ENCODE measurements at regions not wholly inside any gene's neighbourhood (a gene's known extent, or its start where the extent isn't known, plus 50 kb on each side); places are given as distances from the start of the nearest gene placed in this dataset.

DNA sequence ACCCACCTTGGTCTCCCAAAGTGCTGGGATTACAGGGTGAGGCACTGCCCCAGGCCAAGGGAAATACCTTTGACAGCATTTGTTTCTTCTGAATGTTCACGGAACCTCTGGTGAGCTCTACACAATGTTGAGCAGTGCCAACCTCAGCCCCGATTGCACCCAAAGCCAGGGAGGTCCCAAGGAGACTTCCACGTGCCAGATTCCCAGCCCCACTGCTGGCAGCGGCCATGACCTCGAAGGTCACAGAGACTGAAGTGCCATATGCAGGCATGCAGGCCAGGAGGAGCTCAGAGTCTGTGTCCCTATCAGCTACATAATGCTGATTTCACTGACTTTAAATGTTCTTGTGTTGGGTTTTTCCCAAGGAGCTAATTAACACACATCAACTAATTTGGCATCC is 226.4 kb upstream of the FOXF1 start (continued):
- TF ChIP-seq BCL3 (IDR thresholded peaks at IDR 0.05; ENCODE audit: borderline replicate concordance, insufficient read depth, low read depth, low read length, poor library complexity, severe bottlenecking) = no peak

GRCh38 chr16:86285421-86285820 is 224.9 kb upstream of the FOXF1 start:
- no peaks in the 10 kb centered on the region for H4K20me1 ChIP-seq (ENCODE audit: control insufficient read depth, insufficient read depth)
- H3K4me2 ChIP-seq (ENCODE audit: control insufficient read depth, insufficient read depth) = no peak overlapping the region
- ChIA-PET CTCF (no interaction called here), RAD21 (ENCODE audit: unreplicated experiment) (no interaction called here), SMC1A (ENCODE audit: uncharacterized antibody, unreplicated experiment) (no interaction called here), POLR2A (no interaction called here)
- H3K9ac ChIP-seq (ENCODE audit: control insufficient read depth, insufficient read depth, low read length) = no peak overlapping the region
- 44% methylated on average over 6 of the region's 6 CpGs for WGBS (ENCODE audit: insufficient coverage, insufficient replicate concordance, low lambda C conversion rate, missing lambda C conversion rate)
- no peak overlapping the region for H3K4me3 ChIP-seq
- in situ Hi-C loops (cut with MboI) = no loop called here
- H3K27me3 ChIP-seq (replicated peaks in 1 of 2; ENCODE audit: control insufficient read depth in 2 of 2, insufficient read depth in 2 of 2, low read length in 1 of 2) = peaks cover 4 to 7% of the 10 kb centered on the region in 2 experiments
- no peak overlapping the region for H3K27ac ChIP-seq (ENCODE audit: control insufficient read depth, insufficient read depth)
- no peaks in the 10 kb centered on the region for H3K79me2 ChIP-seq (ENCODE audit: control insufficient read depth, insufficient read depth, low read length)
- ATAC-seq = no peak
- no TSS peak for BruUV-seq (replicated peaks)
- intact Hi-C loops (cut with micrococcal nuclease; ENCODE audit: unreplicated experiment) = loop anchor here (10.0 kb wide), 1 partner anchor 211 kb away; no protein-coding TSS in a partner anchor
- no peaks in the 10 kb centered on the region for H3K4me1 ChIP-seq (ENCODE audit: control insufficient read depth, insufficient read depth, low read length)
- no peaks in the 10 kb centered on the region for H3K36me3 ChIP-seq (ENCODE audit: control insufficient read depth in 2 of 2, insufficient read depth in 2 of 2, low read length in 1 of 2)
- no peak for DNase-seq (ENCODE audit: low read depth, low spot score)
- TF ChIP-seq STAT3 (IDR thresholded peaks at IDR 0.05; ENCODE audit: low read depth, low read length) (no peak), YY1 (IDR thresholded peaks at IDR 0.05; ENCODE audit: low read depth, low read length) (no peak), EGR1 (IDR thresholded peaks at IDR 0.05; ENCODE audit: borderline replicate concordance in 1 of 2, low read depth in 2 of 2, low read length in 2 of 2) (no peak), ESRRA (IDR thresholded peaks at IDR 0.05; ENCODE audit: low read length) (no peak), RUNX3 (IDR thresholded peaks at IDR 0.05; ENCODE audit: low read length) (no peak), TCF7 (IDR thresholded peaks at IDR 0.05; ENCODE audit: borderline replicate concordance) (no peak), ZNF274 (IDR thresholded peaks at IDR 0.05; ENCODE audit: insufficient read depth, insufficient read length) (no peak), BHLHE40 (IDR thresholded peaks at IDR 0.05; ENCODE audit: borderline replicate concordance in 1 of 2, low read depth in 2 of 2, low read length in 1 of 2) (no peak)
- no peak overlapping the region for H2AFZ ChIP-seq (ENCODE audit: control insufficient read depth, low read depth, low read length)
- no peaks in the 10 kb centered on the region for H3K9me3 ChIP-seq (replicated peaks; ENCODE audit: control insufficient read depth, insufficient read depth, low read length)
- no peak for FAIRE-seq

Measured in GM12878 (cell line).